GM18870 (cell line): ENCODE measurements at regions not wholly inside any gene's neighbourhood (a gene's known extent, or its start where the extent isn't known, plus 50 kb on each side); places are given as distances from the start of the nearest gene placed in this dataset.

Experiments
- ATAC-seq: cut with Tn5 transposase; IDR thresholded peaks from one replicate; pipeline ENCODE4 v1.9.1; 2021; ENCODE audit warnings: moderate library complexity; ENCODE audit not compliant: unreplicated experiment

GRCh38 chr11:82676483-82677094 lies 57.1 kb downstream of the FAM181B start:
- ATAC-seq, result no peak

GRCh38 chr11:82675838-82676237 lies 57.8 kb downstream of the FAM181B start:
- ATAC-seq, result no peak

- ATAC-seq, result no peak
Measured at GRCh38 chr11:82673631-82674030, 60.0 kb downstream of the FAM181B start.

- no peak for ATAC-seq
Measured at GRCh38 chr11:82671451-82671850, 62.2 kb downstream of the FAM181B start.

- ATAC-seq, result no peak
Measured at GRCh38 chr11:82663535-82663934, 70.1 kb downstream of the FAM181B start.

GRCh38 chr11:82653752-82654151 lies 79.9 kb downstream of the FAM181B start:
- ATAC-seq, result no peak

GRCh38 chr11:82639251-82639650 lies 94.4 kb downstream of the FAM181B start:
- no peak for ATAC-seq

GRCh38 chr11:82636615-82637014 lies 97.0 kb downstream of the FAM181B start:
- ATAC-seq, result no peak

GRCh38 chr11:82634091-82634490 lies 99.6 kb downstream of the FAM181B start:
- ATAC-seq, result no peak

GRCh38 chr11:82631722-82632630 lies 101.7 kb downstream of the FAM181B start:
- ATAC-seq, result peak; percentile 87

GRCh38 chr11:82610671-82611070 lies 123.0 kb downstream of the FAM181B start:
- no peak for ATAC-seq

GRCh38 chr11:82606738-82607137 lies 126.9 kb downstream of the FAM181B start:
- no peak for ATAC-seq

GRCh38 chr11:82601711-82602110 lies 132.0 kb downstream of the FAM181B start:
- ATAC-seq, result no peak

- no peak for ATAC-seq
Measured at GRCh38 chr11:82599836-82600235, 133.8 kb downstream of the FAM181B start.

- ATAC-seq, result no peak
Measured at GRCh38 chr11:82586581-82586980, 147.1 kb downstream of the FAM181B start.

- ATAC-seq, result no peak
Measured at GRCh38 chr11:82577246-82577645, 156.4 kb downstream of the FAM181B start.

- no peak for ATAC-seq
Measured at GRCh38 chr11:82560836-82561235, 172.8 kb downstream of the FAM181B start.

GRCh38 chr11:82559609-82560008 lies 174.1 kb downstream of the FAM181B start:
- no peak for ATAC-seq

- peak; percentile 95 for ATAC-seq
Measured at GRCh38 chr11:82557274-82557673, 176.4 kb downstream of the FAM181B start.

- ATAC-seq, result no peak
Measured at GRCh38 chr11:82556210-82556609, 177.5 kb downstream of the FAM181B start.

GRCh38 chr11:82546661-82547557 lies 186.8 kb downstream of the FAM181B start:
- ATAC-seq, result no peak
